ENCODE measurements at regions not wholly inside any gene's neighbourhood (a gene's known extent, or its start where the extent isn't known, plus 50 kb on each side); places are given as distances from the start of the nearest gene placed in this dataset.
A peak's percentile ranks its signal among the peaks of the same experiment; 100 is the strongest.

- DNase-seq = no peak
Measured at GRCh38 chr21:16870103-16870502, 642.7 kb upstream of the CXADR start.

- no peak for DNase-seq
Measured at GRCh38 chr21:16872616-16873015, 640.2 kb upstream of the CXADR start.

- no peak for DNase-seq
Measured at GRCh38 chr21:16873176-16873575, 639.7 kb upstream of the CXADR start.

GRCh38 chr21:16873596-16873995 is 639.2 kb upstream of the CXADR start:
- DNase-seq = no peak

GRCh38 chr21:16879479-16879878 is 633.4 kb upstream of the CXADR start:
- no peak for DNase-seq

GRCh38 chr21:16891821-16892220 is 621.0 kb upstream of the CXADR start:
- DNase-seq = no peak

- DNase-seq = no peak
Measured at GRCh38 chr21:16900685-16901084, 612.2 kb upstream of the CXADR start.

GRCh38 chr21:16908077-16908476 is 604.8 kb upstream of the CXADR start:
- DNase-seq = no peak

GRCh38 chr21:16910435-16911165 is 602.2 kb upstream of the CXADR start:
- no peak for DNase-seq

- no peak for DNase-seq
Measured at GRCh38 chr21:16911166-16911607, 601.7 kb upstream of the CXADR start.

GRCh38 chr21:16912075-16912474 is 600.8 kb upstream of the CXADR start:
- no peak for DNase-seq

GRCh38 chr21:16913010-16913409 is 599.8 kb upstream of the CXADR start:
- peak in 1 of 6 experiments; percentile 17 for DNase-seq

- no peak for DNase-seq
Measured at GRCh38 chr21:16928439-16928838, 584.4 kb upstream of the CXADR start.

GRCh38 chr21:16932314-16932713 is 580.5 kb upstream of the CXADR start:
- DNase-seq = no peak

- no peak for DNase-seq
Measured at GRCh38 chr21:16942703-16943102, 570.1 kb upstream of the CXADR start.

- no peak for DNase-seq
Measured at GRCh38 chr21:16943231-16943630, 569.6 kb upstream of the CXADR start.

- no peak for DNase-seq
Measured at GRCh38 chr21:16945580-16945979, 567.3 kb upstream of the CXADR start.

GRCh38 chr21:16956824-16957223 is 556.0 kb upstream of the CXADR start:
- no peak for DNase-seq

- DNase-seq = no peak
Measured at GRCh38 chr21:16965424-16965823, 547.4 kb upstream of the CXADR start.

- DNase-seq = no peak
Measured at GRCh38 chr21:16968436-16968835, 544.4 kb upstream of the CXADR start.

GRCh38 chr21:16969636-16970035 is 543.2 kb upstream of the CXADR start:
- DNase-seq = no peak

GRCh38 chr21:16974060-16974459 is 538.8 kb upstream of the CXADR start:
- DNase-seq = no peak

GRCh38 chr21:16976193-16976592 is 536.6 kb upstream of the CXADR start:
- no peak for DNase-seq

GRCh38 chr21:16978309-16978895 is 534.4 kb upstream of the CXADR start:
- no peak for DNase-seq

GRCh38 chr21:16979574-16979973 is 533.3 kb upstream of the CXADR start:
- no peak for DNase-seq

Measured in stimulated activated naive CD4-positive, alpha-beta T cell (primary cell).